GM12892 (cell line): ENCODE measurements at regions not wholly inside any gene's neighbourhood (a gene's known extent, or its start where the extent isn't known, plus 50 kb on each side); places are given as distances from the start of the nearest gene placed in this dataset.

Experiments used
- POLR2A ChIP-seq: IDR thresholded peaks from 2 replicates; pipeline ENCODE4 v1.6.1; 2011; ENCODE audit warnings: low read depth, low read length, control low read depth
- POLR2AphosphoS5 ChIP-seq: IDR thresholded peaks from 2 replicates; pipeline ENCODE4 v1.6.1; 2011; ENCODE audit warnings: low read depth, low read length, control low read depth
- TAF1 ChIP-seq: IDR thresholded peaks from 2 replicates; pipeline ENCODE4 v1.6.1; 2011; ENCODE audit warnings: low read depth, mild to moderate bottlenecking, control low read depth, low read length, borderline replicate concordance

GRCh38 chr1:38555594-38555993 is 304.0 kb downstream of the RRAGC start:
- TF ChIP-seq POLR2A, result no peak
- no peak for TF ChIP-seq POLR2AphosphoS5
- TF ChIP-seq TAF1, result no peak
